Neural progenitor cell (in vitro differentiated cells): ENCODE measurements at regions not wholly inside any gene's neighbourhood (a gene's known extent, or its start where the extent isn't known, plus 50 kb on each side); places are given as distances from the start of the nearest gene placed in this dataset.

Source experiments
- EZH2 ChIP-seq: fragments of 200-600 bp; sonication (generic); IDR thresholded peaks from 2 replicates; pipeline ENCODE4 v1.6.1; 2017; ENCODE audit warnings: antibody characterized with exemption, mild to moderate bottlenecking, moderate library complexity
- EZH2phosphoT487 ChIP-seq: fragments of 200-600 bp; sonication (generic); IDR thresholded peaks from 2 replicates; pipeline ENCODE4 v1.6.1; 2017; ENCODE audit warnings: antibody characterized with exemption
- TF ChIP-seq, protein P1 (sequence below): fragments of 200-600 bp; sonication (generic); IDR thresholded peaks from 2 replicates; pipeline ENCODE4 v1.5.1; 2017; ENCODE audit warnings: antibody characterized with exemption, mild to moderate bottlenecking

DNA sequence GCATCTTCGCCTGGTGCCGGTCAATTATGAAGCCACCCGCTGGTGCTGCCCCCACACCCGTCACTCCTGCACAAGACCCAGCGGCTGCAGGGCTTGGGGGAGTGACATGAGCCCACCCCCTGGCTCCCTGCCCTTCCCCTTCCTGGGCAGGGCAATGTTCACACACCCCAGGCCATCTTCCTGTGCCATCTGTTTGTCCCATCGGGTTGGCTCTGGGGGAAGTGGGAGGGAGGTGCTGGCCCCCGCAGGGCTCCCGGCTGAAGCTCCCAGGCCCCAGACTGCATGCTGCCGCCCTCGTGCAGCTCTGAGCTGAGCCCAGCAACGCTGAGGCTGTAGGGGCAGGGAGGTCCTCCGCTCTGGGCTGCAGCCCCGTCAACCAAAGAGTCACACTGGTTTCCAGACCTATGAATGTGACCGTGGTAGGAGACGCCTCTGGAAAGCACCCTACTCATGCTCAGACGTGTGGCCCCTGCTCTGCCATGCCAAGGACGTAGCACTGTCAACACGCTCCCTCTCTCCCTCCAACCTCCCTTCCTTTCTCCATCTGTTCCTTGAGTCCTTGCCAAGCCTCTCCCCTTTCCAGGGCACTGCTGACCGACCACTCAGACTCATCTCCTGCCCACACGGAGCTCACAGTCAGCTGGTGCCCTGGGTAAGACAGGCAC is 140.4 kb downstream of the ENGASE start:
- TF ChIP-seq, protein P1, sequence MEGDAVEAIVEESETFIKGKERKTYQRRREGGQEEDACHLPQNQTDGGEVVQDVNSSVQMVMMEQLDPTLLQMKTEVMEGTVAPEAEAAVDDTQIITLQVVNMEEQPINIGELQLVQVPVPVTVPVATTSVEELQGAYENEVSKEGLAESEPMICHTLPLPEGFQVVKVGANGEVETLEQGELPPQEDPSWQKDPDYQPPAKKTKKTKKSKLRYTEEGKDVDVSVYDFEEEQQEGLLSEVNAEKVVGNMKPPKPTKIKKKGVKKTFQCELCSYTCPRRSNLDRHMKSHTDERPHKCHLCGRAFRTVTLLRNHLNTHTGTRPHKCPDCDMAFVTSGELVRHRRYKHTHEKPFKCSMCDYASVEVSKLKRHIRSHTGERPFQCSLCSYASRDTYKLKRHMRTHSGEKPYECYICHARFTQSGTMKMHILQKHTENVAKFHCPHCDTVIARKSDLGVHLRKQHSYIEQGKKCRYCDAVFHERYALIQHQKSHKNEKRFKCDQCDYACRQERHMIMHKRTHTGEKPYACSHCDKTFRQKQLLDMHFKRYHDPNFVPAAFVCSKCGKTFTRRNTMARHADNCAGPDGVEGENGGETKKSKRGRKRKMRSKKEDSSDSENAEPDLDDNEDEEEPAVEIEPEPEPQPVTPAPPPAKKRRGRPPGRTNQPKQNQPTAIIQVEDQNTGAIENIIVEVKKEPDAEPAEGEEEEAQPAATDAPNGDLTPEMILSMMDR = no peak
- no peak for TF ChIP-seq EZH2
- TF ChIP-seq EZH2phosphoT487 = no peak
